ENCODE measurements at regions not wholly inside any gene's neighbourhood (a gene's known extent, or its start where the extent isn't known, plus 50 kb on each side); places are given as distances from the start of the nearest gene placed in this dataset.

- TF ChIP-seq GTF2F1 (IDR thresholded peaks at IDR 0.05; ENCODE audit: borderline replicate concordance, low read depth, low read length): no peak
- TF ChIP-seq MAFK (IDR thresholded peaks at IDR 0.05; ENCODE audit: low read depth, low read length): no peak
- no peak for TF ChIP-seq JUND (IDR thresholded peaks at IDR 0.05; ENCODE audit: low read length)
- no peak for TF ChIP-seq E2F6 (IDR thresholded peaks at IDR 0.05)
- no peak for TF ChIP-seq POU5F1 (IDR thresholded peaks at IDR 0.05; ENCODE audit: low read depth, low read length)
- no peak for TF ChIP-seq POLR2A (IDR thresholded peaks at IDR 0.05; ENCODE audit: control extremely low read depth in 1 of 2, low read depth in 2 of 2, low read length in 2 of 2)
- no peak for TF ChIP-seq CBX8 (IDR thresholded peaks at IDR 0.05; ENCODE audit: borderline replicate concordance, low read depth, low read length)
- no peak for TF ChIP-seq SIRT6 (IDR thresholded peaks at IDR 0.05; ENCODE audit: low read length)
These were observed 363.9 kb upstream of the TNRC6C start (continued) for GRCh38 chr17:77594416-77595209.
